ENCODE measurements at regions not wholly inside any gene's neighbourhood (a gene's known extent, or its start where the extent isn't known, plus 50 kb on each side); places are given as distances from the start of the nearest gene placed in this dataset.
"Not testable (repeated sequence)": the region's sequence is repeated elsewhere in the genome, so short reads cannot be mapped to it uniquely, and the experiment has no call there.

DNA sequence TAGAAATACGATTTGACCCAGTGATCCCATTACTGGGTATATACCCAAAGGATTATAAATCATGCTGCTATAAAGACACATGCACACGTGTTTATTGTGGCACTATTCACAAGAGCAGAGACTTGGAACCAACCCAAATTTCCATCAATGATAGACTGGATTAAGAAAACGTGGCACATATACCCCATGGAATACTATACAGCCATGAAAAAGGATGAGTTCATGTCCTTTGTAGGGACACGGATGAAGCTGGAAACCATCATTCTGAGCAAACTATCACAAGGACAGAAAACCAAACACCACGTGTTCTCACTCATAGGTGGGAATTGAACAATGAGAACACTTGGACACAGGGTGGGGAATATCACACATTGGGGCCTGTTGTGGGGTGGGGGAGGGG is 1665.6 kb downstream of the PCDH9 start:
- TF ChIP-seq CTCF (conservative IDR thresholded peaks at IDR 0.05); ZFX (IDR thresholded peaks at IDR 0.05): not testable (repeated sequence)

Measured in C4-2B (cell line).